Activated naive CD8-positive, alpha-beta T cell treated with anti-CD3 and anti-CD28 coated beads, Interleukin-2, amount 10 ng/mL, durations not matched to agents 7 days and 5 days (primary cell): ENCODE measurements at regions not wholly inside any gene's neighbourhood (a gene's known extent, or its start where the extent isn't known, plus 50 kb on each side); places are given as distances from the start of the nearest gene placed in this dataset.

ENCODE experiments used
- ATAC-seq: fragments of 150-1000 bp; cut with Tn5 transposase; one replicate; pipeline ENCODE4 v1.10.0; 2021; ENCODE audit warnings: low read depth, moderate library complexity
- POLR2A ChIA-PET: fragments of 350-600 bp; sonication (Branson Sonifier 250); formaldehyde crosslinking; loops from one replicate; lab custom pipeline; 2021; ENCODE audit warnings: antibody characterized with exemption; lab: Charles Lee
- DNase-seq: peaks from one replicate; pipeline ENCODE4 v3.0.0; 2021
- H3K27ac Mint-ChIP-seq: one replicate; pipeline ENCODE4 v1.8.0; 2022; ENCODE audit warnings: mild to moderate bottlenecking, mixed read lengths
- H3K27me3 Mint-ChIP-seq: one replicate; pipeline ENCODE4 v1.8.0; 2022; ENCODE audit warnings: mild to moderate bottlenecking, moderate library complexity, mixed read lengths
- H3K36me3 Mint-ChIP-seq: one replicate; pipeline ENCODE4 v1.8.0; 2021; ENCODE audit warnings: mild to moderate bottlenecking, mixed read lengths
- H3K4me1 Mint-ChIP-seq: one replicate; pipeline ENCODE4 v1.8.0; 2021; ENCODE audit warnings: mixed read lengths
- H3K4me3 Mint-ChIP-seq: one replicate; pipeline ENCODE4 v1.8.0; 2022; ENCODE audit warnings: mild to moderate bottlenecking, moderate library complexity, mixed read lengths
- H3K9me3 Mint-ChIP-seq: one replicate; pipeline ENCODE4 v1.8.0; 2021; ENCODE audit warnings: mixed read lengths

GRCh38 chr3:132154619-132155018, 119.8 kb upstream of the CPNE4 start:
- ATAC-seq (no peak), DNase-seq (no peak)
- POLR2A ChIA-PET = no interaction called here
- no peaks in the 10 kb centered on the region for H3K36me3 Mint-ChIP-seq
- H3K9me3 Mint-ChIP-seq = no peaks in the 10 kb centered on the region
- no peak overlapping the region for H3K4me3 Mint-ChIP-seq
- H3K4me1 Mint-ChIP-seq = no peaks in the 10 kb centered on the region
- H3K27ac Mint-ChIP-seq = no peak overlapping the region
- H3K27me3 Mint-ChIP-seq = no peaks in the 10 kb centered on the region

- ATAC-seq (no peak), DNase-seq (no peak)
- Mint-ChIP-seq H3K27me3 (no peaks in the 10 kb centered on the region), H3K27ac (no peak overlapping the region), H3K4me3 (no peak overlapping the region), H3K9me3 (no peaks in the 10 kb centered on the region), H3K36me3 (no peaks in the 10 kb centered on the region), H3K4me1 (no peaks in the 10 kb centered on the region)
- POLR2A ChIA-PET = no interaction called here
Observed at GRCh38 chr3:132159145-132159544, 124.3 kb upstream of the CPNE4 start.

- Mint-ChIP-seq H3K27me3 (no peaks in the 10 kb centered on the region), H3K27ac (no peak overlapping the region), H3K4me3 (no peak overlapping the region), H3K36me3 (no peaks in the 10 kb centered on the region), H3K4me1 (no peaks in the 10 kb centered on the region), H3K9me3 (no peaks in the 10 kb centered on the region)
- no peak for ATAC-seq
- no peak for DNase-seq
- POLR2A ChIA-PET = no interaction called here
Observed at GRCh38 chr3:132160198-132160597, 125.4 kb upstream of the CPNE4 start.

GRCh38 chr3:132161608-132162007, 126.8 kb upstream of the CPNE4 start:
- DNase-seq (no peak), ATAC-seq (no peak)
- no peaks in the 10 kb centered on the region for H3K4me1 Mint-ChIP-seq
- no peaks in the 10 kb centered on the region for H3K9me3 Mint-ChIP-seq
- POLR2A ChIA-PET = no interaction called here
- H3K27me3 Mint-ChIP-seq = no peaks in the 10 kb centered on the region
- no peaks in the 10 kb centered on the region for H3K36me3 Mint-ChIP-seq
- no peak overlapping the region for H3K27ac Mint-ChIP-seq
- H3K4me3 Mint-ChIP-seq = no peak overlapping the region

- no peak overlapping the region for H3K4me3 Mint-ChIP-seq
- H3K27ac Mint-ChIP-seq = no peak overlapping the region
- H3K9me3 Mint-ChIP-seq = no peaks in the 10 kb centered on the region
- POLR2A ChIA-PET = no interaction called here
- DNase-seq (no peak), ATAC-seq (no peak)
- no peaks in the 10 kb centered on the region for H3K36me3 Mint-ChIP-seq
- H3K27me3 Mint-ChIP-seq = peaks cover 3% of the 10 kb centered on the region
- H3K4me1 Mint-ChIP-seq = no peaks in the 10 kb centered on the region
Observed at GRCh38 chr3:132164469-132165092, 129.8 kb upstream of the CPNE4 start.

- Mint-ChIP-seq H3K36me3 (no peaks in the 10 kb centered on the region), H3K4me1 (no peaks in the 10 kb centered on the region), H3K4me3 (no peak overlapping the region), H3K9me3 (no peaks in the 10 kb centered on the region), H3K27me3 (peaks cover 12% of the 10 kb centered on the region), H3K27ac (no peak overlapping the region)
- POLR2A ChIA-PET = no interaction called here
- DNase-seq (no peak), ATAC-seq (no peak)
Observed at GRCh38 chr3:132167870-132168269, 133.1 kb upstream of the CPNE4 start.

- POLR2A ChIA-PET = no interaction called here
- no peaks in the 10 kb centered on the region for H3K4me1 Mint-ChIP-seq
- H3K36me3 Mint-ChIP-seq = no peaks in the 10 kb centered on the region
Observed at GRCh38 chr3:132174500-132174899, 139.7 kb upstream of the CPNE4 start.

GRCh38 chr3:132180337-132180791, 136.8 kb upstream of the ACP3 start:
- POLR2A ChIA-PET = no interaction called here
- Mint-ChIP-seq H3K4me3 (no peak overlapping the region), H3K4me1 (peaks cover 2% of the 10 kb centered on the region), H3K36me3 (no peaks in the 10 kb centered on the region), H3K9me3 (no peaks in the 10 kb centered on the region), H3K27me3 (peaks cover 8% of the 10 kb centered on the region), H3K27ac (no peak overlapping the region)
- no peak for DNase-seq
- no peak for ATAC-seq

More at GRCh38 chr3:132174500-132174899, 139.7 kb upstream of the CPNE4 start:
- ATAC-seq = no peak
- no peaks in the 10 kb centered on the region for H3K9me3 Mint-ChIP-seq
- DNase-seq = no peak
- no peak overlapping the region for H3K27ac Mint-ChIP-seq
- no peak overlapping the region for H3K4me3 Mint-ChIP-seq
- peaks cover 9% of the 10 kb centered on the region for H3K27me3 Mint-ChIP-seq

- H3K27me3 Mint-ChIP-seq = peaks cover 14% of the 10 kb centered on the region
- DNase-seq (no peak), ATAC-seq (no peak)
- no peaks in the 10 kb centered on the region for H3K9me3 Mint-ChIP-seq
- H3K4me3 Mint-ChIP-seq = no peak overlapping the region
- POLR2A ChIA-PET = no interaction called here
- H3K4me1 Mint-ChIP-seq = peaks cover 2% of the 10 kb centered on the region
- H3K36me3 Mint-ChIP-seq = no peaks in the 10 kb centered on the region
- no peak overlapping the region for H3K27ac Mint-ChIP-seq
Observed at GRCh38 chr3:132183811-132184210, 133.4 kb upstream of the ACP3 start.

- ATAC-seq = no peak
- Mint-ChIP-seq H3K36me3 (no peaks in the 10 kb centered on the region), H3K27ac (no peak overlapping the region), H3K4me3 (no peak overlapping the region), H3K27me3 (peaks cover 14% of the 10 kb centered on the region), H3K9me3 (no peaks in the 10 kb centered on the region), H3K4me1 (no peaks in the 10 kb centered on the region)
- POLR2A ChIA-PET = no interaction called here
- DNase-seq = no peak
Observed at GRCh38 chr3:132187746-132188145, 129.5 kb upstream of the ACP3 start.

GRCh38 chr3:132189601-132190000, 127.6 kb upstream of the ACP3 start:
- Mint-ChIP-seq H3K4me1 (no peaks in the 10 kb centered on the region), H3K27ac (no peak overlapping the region), H3K9me3 (no peaks in the 10 kb centered on the region), H3K27me3 (peaks cover 10% of the 10 kb centered on the region), H3K4me3 (no peak overlapping the region), H3K36me3 (no peaks in the 10 kb centered on the region)
- POLR2A ChIA-PET = no interaction called here
- DNase-seq (no peak), ATAC-seq (no peak)

GRCh38 chr3:132196113-132196512, 121.1 kb upstream of the ACP3 start:
- Mint-ChIP-seq H3K27me3 (peaks cover 7% of the 10 kb centered on the region), H3K9me3 (no peaks in the 10 kb centered on the region), H3K4me3 (no peak overlapping the region), H3K4me1 (no peaks in the 10 kb centered on the region), H3K27ac (no peak overlapping the region), H3K36me3 (no peaks in the 10 kb centered on the region)
- DNase-seq (no peak), ATAC-seq (no peak)
- POLR2A ChIA-PET = no interaction called here

GRCh38 chr3:132198516-132198915, 118.7 kb upstream of the ACP3 start:
- no peaks in the 10 kb centered on the region for H3K36me3 Mint-ChIP-seq
- DNase-seq (no peak), ATAC-seq (no peak)
- H3K27me3 Mint-ChIP-seq = peaks cover 7% of the 10 kb centered on the region
- no peak overlapping the region for H3K27ac Mint-ChIP-seq
- H3K4me3 Mint-ChIP-seq = no peak overlapping the region
- H3K9me3 Mint-ChIP-seq = no peaks in the 10 kb centered on the region
- POLR2A ChIA-PET = no interaction called here
- no peaks in the 10 kb centered on the region for H3K4me1 Mint-ChIP-seq

- no peaks in the 10 kb centered on the region for H3K36me3 Mint-ChIP-seq
- H3K27me3 Mint-ChIP-seq = peaks cover 5% of the 10 kb centered on the region
- POLR2A ChIA-PET = no interaction called here
- H3K27ac Mint-ChIP-seq = no peak overlapping the region
- no peaks in the 10 kb centered on the region for H3K4me1 Mint-ChIP-seq
- no peak for ATAC-seq
- no peak overlapping the region for H3K4me3 Mint-ChIP-seq
- no peak for DNase-seq
- H3K9me3 Mint-ChIP-seq = no peaks in the 10 kb centered on the region
Observed at GRCh38 chr3:132199451-132199850, 117.8 kb upstream of the ACP3 start.

GRCh38 chr3:132202586-132202985, 114.6 kb upstream of the ACP3 start:
- Mint-ChIP-seq H3K27ac (no peak overlapping the region), H3K4me3 (no peak overlapping the region), H3K27me3 (peaks cover 2% of the 10 kb centered on the region), H3K36me3 (no peaks in the 10 kb centered on the region), H3K4me1 (no peaks in the 10 kb centered on the region), H3K9me3 (no peaks in the 10 kb centered on the region)
- ATAC-seq (no peak), DNase-seq (no peak)
- POLR2A ChIA-PET = no interaction called here
